ENCODE measurements at regions not wholly inside any gene's neighbourhood (a gene's known extent, or its start where the extent isn't known, plus 50 kb on each side); places are given as distances from the start of the nearest gene placed in this dataset.

GRCh38 chr16:65523283-65523944, 401.6 kb upstream of the CDH11 start:
- Histone ChIP-seq H3K18ac (ENCODE audit: low read depth, low read length) (no peak overlapping the region), H3K4me2 (ENCODE audit: low read depth, low read length) (no peak overlapping the region), H2AK9ac (replicated peaks; ENCODE audit: low read depth, low read length, poor library complexity) (no peak overlapping the region), H3K27ac (ENCODE audit: insufficient read depth, low read length) (no peak overlapping the region), H2AK5ac (ENCODE audit: low read depth, low read length) (no peak overlapping the region), H3K9ac (ENCODE audit: low read depth, low read length) (no peak overlapping the region), H3K9me3 (ENCODE audit: control insufficient read depth, insufficient read depth, low read length) (peaks cover 5% of the 10 kb centered on the region; the same call in 1 of the 2 replicates), H4K5ac (ENCODE audit: low read depth, low read length) (no peak overlapping the region), H3K4ac (ENCODE audit: low read depth, low read length) (no peak overlapping the region), H3K14ac (replicated peaks; ENCODE audit: low read depth, low read length) (no peak overlapping the region), H4K20me1 (ENCODE audit: insufficient read depth, low read length) (no peaks in the 10 kb centered on the region), H3K4me1 (ENCODE audit: control insufficient read depth, insufficient read depth, low read length) (peaks cover 4% of the 10 kb centered on the region), H2AFZ (replicated peaks; ENCODE audit: low read length, poor library complexity) (no peak overlapping the region), H2BK120ac (ENCODE audit: low read depth, low read length) (no peak overlapping the region), H3K27me3 (ENCODE audit: control insufficient read depth, insufficient read depth, low read length) (peaks cover 37% of the 10 kb centered on the region), H3K23ac (ENCODE audit: low read depth, low read length) (no peak overlapping the region), H4K91ac (ENCODE audit: insufficient read depth, low read depth, low read length) (no peak overlapping the region), H2BK5ac (ENCODE audit: low read depth, low read length, poor library complexity, severe bottlenecking) (no peak overlapping the region), H3K56ac (ENCODE audit: extremely low read depth, insufficient read depth, low read length) (no peak overlapping the region), H4K8ac (ENCODE audit: low read depth in 2 of 2, low read length in 2 of 2) (no peak overlapping the region), H2BK20ac (ENCODE audit: low read depth, low read length) (no peak overlapping the region), H2BK15ac (ENCODE audit: low read depth, low read length) (no peak overlapping the region), H3K9me1 (ENCODE audit: insufficient read depth, low read length) (peaks cover 4% of the 10 kb centered on the region; the same call in 1 of the 2 replicates), H3K36me3 (ENCODE audit: control insufficient read depth, insufficient read depth, low read length) (no peaks in the 10 kb centered on the region), H3K79me1 (ENCODE audit: low read depth in 1 of 2, low read length in 2 of 2) (no peaks in the 10 kb centered on the region), H3K4me3 (ENCODE audit: insufficient read depth, low read depth, low read length) (no peak overlapping the region)
- DNase-seq (no peak), ATAC-seq (ENCODE audit: low read depth) (no peak)
- dilution Hi-C loops (cut with HindIII; ENCODE audit: low sequenced_read_pairs, unreplicated experiment) = no loop called here
- in situ Hi-C loops (cut with MboI; ENCODE audit: low sequenced_read_pairs) = no loop called here
- 100% methylated on average over 1 of the region's 5 CpGs; no CpG with 5 or more reads in 1 of the 2 experiments for WGBS, 2 experiments (ENCODE audit: extremely low coverage in 2 of 2, insufficient read length in 1 of 2)
- TF ChIP-seq NFE2L2 (IDR thresholded peaks at IDR 0.05; ENCODE audit: low read depth, low read length) (no peak), MXI1 (IDR thresholded peaks at IDR 0.05; ENCODE audit: borderline replicate concordance, low read depth, low read length) (no peak), SMC3 (IDR thresholded peaks at IDR 0.05; ENCODE audit: low read depth, low read length) (no peak), RFX5 (IDR thresholded peaks at IDR 0.05; ENCODE audit: low read depth, low read length) (no peak), CEBPB (IDR thresholded peaks at IDR 0.05; ENCODE audit: low read depth, low read length) (no peak), CHD1 (IDR thresholded peaks at IDR 0.05; ENCODE audit: low read depth, low read length) (no peak), FOS (IDR thresholded peaks at IDR 0.05; ENCODE audit: low read depth, low read length) (no peak), RCOR1 (IDR thresholded peaks at IDR 0.05; ENCODE audit: insufficient replicate concordance, low read length) (no peak), CTCF (conservative IDR thresholded peaks at IDR 0.05; ENCODE audit: low read depth, low read length) (no peak), USF2 (IDR thresholded peaks at IDR 0.05; ENCODE audit: low read depth, low read length) (no peak)
- BruUV-seq (replicated peaks) = no TSS peak
- ChIA-PET CTCF (no interaction called here), POLR2A (ENCODE audit: unreplicated experiment) (no interaction called here)
- intact Hi-C loops (cut with micrococcal nuclease) = loop anchor here (10.0 kb wide), 1 partner anchor 751 kb away; no protein-coding TSS in a partner anchor
